ENCODE measurements at regions not wholly inside any gene's neighbourhood (a gene's known extent, or its start where the extent isn't known, plus 50 kb on each side); places are given as distances from the start of the nearest gene placed in this dataset.

GRCh38 chr5:96300976-96301375, 132.1 kb downstream of the PCSK1 start:
- TF ChIP-seq CTCF (IDR thresholded peaks at IDR 0.05), result no peak
- TF ChIP-seq POLR2AphosphoS5 (IDR thresholded peaks at IDR 0.05), result no peak
- no peak for TF ChIP-seq EP300 (IDR thresholded peaks at IDR 0.05)
- no peak for TF ChIP-seq POLR2A (IDR thresholded peaks at IDR 0.05)

GRCh38 chr5:96297867-96298266, 135.2 kb downstream of the PCSK1 start:
- 42 to 46% methylated on average over 3 of the region's 3 CpGs for WGBS, 2 donors (ENCODE audit: low coverage in 1 of 2)
- no peaks in the 10 kb centered on the region for H3K36me3 ChIP-seq
- ATAC-seq, result peak; percentile 87
- H3K4me3 ChIP-seq, result no peak overlapping the region
- H3K27me3 ChIP-seq, result no peaks in the 10 kb centered on the region
- H3K4me1 ChIP-seq, result peaks cover 0 to 44% (median 5%) of the 10 kb centered on the region in 3 donors
- H3K27ac ChIP-seq, result peak overlapping the region; percentile 15 to 63 (median 38)
- H3K9me3 ChIP-seq, result peaks cover 0 to 8% (median 0%) of the 10 kb centered on the region in 3 donors
- TF ChIP-seq POLR2A (IDR thresholded peaks at IDR 0.05) (no peak), EP300 (IDR thresholded peaks at IDR 0.05) (no peak), POLR2AphosphoS5 (IDR thresholded peaks at IDR 0.05) (peak; percentile 88)

More at GRCh38 chr5:96300976-96301375, 132.1 kb downstream of the PCSK1 start:
- H3K36me3 ChIP-seq, result no peaks in the 10 kb centered on the region
- peaks cover 0 to 8% (median 0%) of the 10 kb centered on the region in 3 donors for H3K9me3 ChIP-seq
- H3K27me3 ChIP-seq, result no peaks in the 10 kb centered on the region
- peaks cover 0 to 24% (median 0%) of the 10 kb centered on the region in 3 donors for H3K4me1 ChIP-seq
- H3K27ac ChIP-seq, result no peak overlapping the region
- no peak for ATAC-seq
- H3K4me3 ChIP-seq, result no peak overlapping the region

GRCh38 chr5:96297290-96297689, 135.8 kb downstream of the PCSK1 start:
- H3K27me3 ChIP-seq, result no peaks in the 10 kb centered on the region
- H3K4me3 ChIP-seq, result no peak overlapping the region
- H3K4me1 ChIP-seq, result peaks cover 0 to 48% (median 5%) of the 10 kb centered on the region in 3 donors
- ATAC-seq, result peak; percentile 66
- 17 to 20% methylated on average over 1 of the region's 1 CpG for WGBS, 2 donors (ENCODE audit: low coverage in 1 of 2)
- H3K36me3 ChIP-seq, result no peaks in the 10 kb centered on the region
- H3K27ac ChIP-seq, result peak overlapping the region in 3 of 4 donors; percentile 42 to 63 (median 52)
- TF ChIP-seq EP300 (IDR thresholded peaks at IDR 0.05) (no peak), CTCF (IDR thresholded peaks at IDR 0.05) (no peak), POLR2AphosphoS5 (IDR thresholded peaks at IDR 0.05) (no peak), POLR2A (IDR thresholded peaks at IDR 0.05) (no peak)
- H3K9me3 ChIP-seq, result peaks cover 0 to 6% (median 0%) of the 10 kb centered on the region in 3 donors

- Histone ChIP-seq H3K9me3 (no peaks in the 10 kb centered on the region), H3K4me3 (no peak overlapping the region), H3K4me1 (peaks cover 0 to 48% (median 5%) of the 10 kb centered on the region in 3 donors), H3K36me3 (no peaks in the 10 kb centered on the region), H3K27me3 (no peaks in the 10 kb centered on the region), H3K27ac (peak overlapping the region in 3 of 4 donors; percentile 2 to 58 (median 51))
- TF ChIP-seq POLR2AphosphoS5 (IDR thresholded peaks at IDR 0.05) (no peak), EP300 (IDR thresholded peaks at IDR 0.05) (no peak), CTCF (IDR thresholded peaks at IDR 0.05) (no peak), POLR2A (IDR thresholded peaks at IDR 0.05) (no peak)
- ATAC-seq, result no peak
Measured at GRCh38 chr5:96294884-96295202, 138.2 kb downstream of the PCSK1 start.

- H3K9me3 ChIP-seq, result no peaks in the 10 kb centered on the region
- peak; percentile 40 for TF ChIP-seq POLR2AphosphoS5 (IDR thresholded peaks at IDR 0.05)
- TF ChIP-seq POLR2A (IDR thresholded peaks at IDR 0.05), result no peak
- ATAC-seq, result no peak
- no peaks in the 10 kb centered on the region for H3K27me3 ChIP-seq
- H3K4me3 ChIP-seq, result no peak overlapping the region
- 17 to 21% methylated on average over 2 of the region's 2 CpGs for WGBS, 2 donors (ENCODE audit: low coverage in 1 of 2)
- H3K36me3 ChIP-seq, result no peaks in the 10 kb centered on the region
- H3K27ac ChIP-seq, result peak overlapping the region in 3 of 4 donors; percentile 2 to 58 (median 51)
- peaks cover 0 to 48% (median 5%) of the 10 kb centered on the region in 3 donors for H3K4me1 ChIP-seq
Measured at GRCh38 chr5:96293966-96294883, 138.8 kb downstream of the PCSK1 start.

Measured in gastroesophageal sphincter (tissue), 4 donors.